T follicular helper cell (primary cell): ENCODE measurements at regions not wholly inside any gene's neighbourhood (a gene's known extent, or its start where the extent isn't known, plus 50 kb on each side); places are given as distances from the start of the nearest gene placed in this dataset.
"Not testable (repeated sequence)": the region's sequence is repeated elsewhere in the genome, so short reads cannot be mapped to it uniquely, and the experiment has no call there.

ENCODE experiments used
- DNase-seq: peaks from one replicate; pipeline ENCODE4 v3.0.0-alpha.2; 2020; ENCODE audit warnings: low read depth

- DNase-seq: no peak
These were observed 570.6 kb downstream of the RIT2 start for GRCh38 chr18:42544901-42545300.

GRCh38 chr18:42545825-42546224 lies 569.7 kb downstream of the RIT2 start:
- DNase-seq: no peak

- no peak for DNase-seq
These were observed 567.0 kb downstream of the RIT2 start for GRCh38 chr18:42548493-42548892.

- no peak for DNase-seq
These were observed 565.9 kb downstream of the RIT2 start for GRCh38 chr18:42549596-42549995.

- not testable (repeated sequence) for DNase-seq
These were observed 562.9 kb downstream of the RIT2 start for GRCh38 chr18:42552559-42552958.

- DNase-seq: no peak
These were observed 556.3 kb downstream of the RIT2 start for GRCh38 chr18:42559069-42559690.

- no peak for DNase-seq
These were observed 554.0 kb downstream of the RIT2 start for GRCh38 chr18:42561521-42561920.

GRCh38 chr18:42563995-42564394 lies 551.5 kb downstream of the RIT2 start:
- no peak for DNase-seq

GRCh38 chr18:42564761-42565160 lies 550.7 kb downstream of the RIT2 start:
- DNase-seq: no peak

- no peak for DNase-seq
These were observed 546.7 kb downstream of the RIT2 start for GRCh38 chr18:42568773-42569172.

- no peak for DNase-seq
These were observed 540.6 kb downstream of the RIT2 start for GRCh38 chr18:42574871-42575270.

- no peak for DNase-seq
These were observed 539.4 kb downstream of the RIT2 start for GRCh38 chr18:42576124-42576523.

GRCh38 chr18:42578792-42579191 lies 536.7 kb downstream of the RIT2 start:
- DNase-seq: no peak

- DNase-seq: no peak
These were observed 533.2 kb downstream of the RIT2 start for GRCh38 chr18:42582266-42582665.

GRCh38 chr18:42583283-42583731 lies 532.2 kb downstream of the RIT2 start:
- no peak for DNase-seq

- no peak for DNase-seq
These were observed 528.9 kb downstream of the RIT2 start for GRCh38 chr18:42586601-42587000.

- no peak for DNase-seq
These were observed 526.7 kb downstream of the RIT2 start for GRCh38 chr18:42588786-42589185.

GRCh38 chr18:42604820-42605219 lies 510.7 kb downstream of the RIT2 start:
- no peak for DNase-seq

GRCh38 chr18:42606886-42607495 lies 508.5 kb downstream of the RIT2 start:
- no peak for DNase-seq

GRCh38 chr18:42611134-42611533 lies 504.4 kb downstream of the RIT2 start:
- no peak for DNase-seq

GRCh38 chr18:42614619-42615293 lies 500.7 kb downstream of the RIT2 start:
- DNase-seq: no peak

GRCh38 chr18:42617221-42617620 lies 498.3 kb downstream of the RIT2 start:
- DNase-seq: no peak

- DNase-seq: no peak
These were observed 495.7 kb downstream of the RIT2 start for GRCh38 chr18:42619771-42620170.
